ENCODE measurements at regions not wholly inside any gene's neighbourhood (a gene's known extent, or its start where the extent isn't known, plus 50 kb on each side); places are given as distances from the start of the nearest gene placed in this dataset.
"Not testable (repeated sequence)": the region's sequence is repeated elsewhere in the genome, so short reads cannot be mapped to it uniquely, and the experiment has no call there.

DNA sequence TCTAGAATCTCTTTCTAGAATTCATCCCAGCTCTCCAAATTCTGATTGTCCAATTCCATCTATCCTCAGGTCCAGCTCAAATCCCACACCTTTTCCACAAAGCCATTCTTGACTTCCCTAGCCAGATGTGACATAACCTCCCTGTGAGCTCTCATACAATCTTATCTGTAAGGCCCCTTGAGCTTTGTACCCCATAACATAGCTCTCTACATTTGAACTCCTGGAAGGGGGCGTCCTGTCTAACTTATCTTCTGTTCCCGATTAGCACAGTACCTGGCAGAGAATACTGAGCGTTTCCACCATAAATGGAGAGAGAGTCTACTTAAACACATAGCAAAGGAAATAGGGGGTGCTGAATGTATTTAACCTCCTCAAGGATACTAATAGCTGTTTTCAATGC lies 251.6 kb upstream of the RGMB start:
- DNase-seq: no peak

DNA sequence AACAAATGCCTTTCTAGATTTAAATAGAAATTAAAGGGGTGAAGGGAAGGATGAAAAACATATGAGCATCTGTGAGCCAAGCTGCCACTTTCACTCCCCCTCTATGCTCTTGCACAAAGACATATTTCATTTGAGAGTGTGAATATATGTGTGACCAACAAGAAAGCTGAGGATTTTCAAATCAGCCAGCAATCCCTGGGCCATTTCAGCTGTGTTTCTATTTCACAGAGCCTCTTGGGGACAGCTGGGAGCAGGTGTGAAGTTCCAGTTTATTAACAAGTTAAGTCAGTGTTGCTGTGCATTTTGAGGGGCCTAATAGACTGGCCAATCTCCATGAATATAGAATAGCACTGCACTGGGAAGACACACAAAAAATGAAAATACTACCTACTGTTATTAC lies 248.7 kb upstream of the RGMB start:
- no peak for DNase-seq

DNA sequence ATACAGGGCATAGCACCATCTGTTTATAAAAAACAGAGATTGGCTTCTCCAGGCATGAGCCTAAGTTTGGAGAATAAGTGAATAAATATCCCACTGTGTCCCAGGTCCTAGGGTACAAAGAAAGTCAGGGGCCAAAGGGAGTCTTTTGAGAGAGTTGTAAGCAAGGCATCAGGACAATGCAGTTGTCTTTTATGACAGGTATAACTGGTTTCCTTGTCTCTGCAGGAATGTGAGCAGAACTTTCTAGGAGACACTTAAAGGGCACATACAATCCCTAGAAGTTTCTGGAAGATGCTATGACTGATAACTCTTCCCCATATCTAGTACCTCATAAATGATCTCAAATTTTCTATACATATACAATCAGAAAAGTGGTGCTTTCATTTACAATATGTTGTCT lies 245.6 kb upstream of the RGMB start:
- no peak for DNase-seq

- DNase-seq: no peak
Observed at GRCh38 chr5:98529321-98529720, 244.1 kb upstream of the RGMB start.

GRCh38 chr5:98530224-98530623 lies 243.2 kb upstream of the RGMB start:
- no peak for DNase-seq

GRCh38 chr5:98535901-98536300 lies 237.6 kb upstream of the RGMB start:
- no peak for DNase-seq

DNA sequence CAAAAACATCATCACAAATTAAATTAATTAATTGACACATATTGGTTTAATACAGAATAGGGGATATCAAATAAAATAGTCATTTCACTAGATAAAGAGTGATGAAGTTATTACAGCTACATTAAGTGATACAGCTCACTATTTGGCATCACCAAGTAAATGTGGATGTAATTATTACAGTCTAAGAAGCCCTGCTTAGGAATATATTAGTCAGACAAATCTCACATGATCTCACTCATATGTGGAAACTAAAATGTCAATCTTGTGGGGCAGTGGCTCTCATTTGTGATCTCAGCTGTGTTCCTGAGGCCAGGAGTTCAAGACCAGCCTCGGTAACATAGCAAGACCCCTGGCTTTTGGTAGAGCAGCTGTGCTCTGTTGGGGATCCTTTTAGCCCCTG lies 233.4 kb upstream of the RGMB start:
- DNase-seq: no peak

DNA sequence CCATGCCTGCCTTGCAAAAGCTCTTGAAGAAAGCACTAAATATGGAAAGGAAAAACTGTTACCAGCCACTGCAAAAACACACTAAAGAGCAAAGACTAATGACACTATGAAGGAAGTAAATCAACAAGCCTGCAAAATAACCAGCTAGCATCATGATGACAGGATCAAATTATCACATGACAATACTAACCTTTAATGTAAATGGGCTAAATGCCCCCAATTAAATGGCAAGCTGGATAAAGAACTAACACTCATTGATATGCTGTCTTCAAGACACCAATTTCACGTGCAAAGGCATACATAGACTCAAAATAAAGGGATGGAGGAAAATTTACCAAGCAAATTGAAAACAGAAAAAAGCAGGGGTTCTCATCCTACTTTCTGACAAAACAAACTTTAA lies 231.8 kb upstream of the RGMB start:
- no peak for DNase-seq

- DNase-seq: no peak
Observed at GRCh38 chr5:98543490-98543889, 230.0 kb upstream of the RGMB start.

DNA sequence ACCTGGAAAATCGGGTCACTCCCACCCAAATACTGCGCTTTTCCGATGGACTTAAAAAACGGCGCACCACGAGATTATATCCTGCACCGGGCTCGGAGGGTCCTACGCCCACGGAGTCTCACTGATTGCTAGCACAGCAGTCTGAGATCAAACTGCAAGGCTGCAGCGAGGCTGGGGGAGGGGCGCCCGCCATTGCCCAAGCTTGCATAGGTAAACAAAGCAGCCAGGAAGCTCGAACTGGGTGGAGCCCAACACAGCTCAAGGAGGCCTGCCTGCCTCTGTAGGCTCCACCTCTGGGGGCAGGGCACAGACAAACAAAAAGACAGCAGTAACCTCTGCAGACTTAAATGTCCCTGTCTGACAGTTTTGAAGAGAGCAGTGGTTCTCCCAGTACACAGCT lies 226.5 kb upstream of the RGMB start:
- not testable (repeated sequence) for DNase-seq

DNA sequence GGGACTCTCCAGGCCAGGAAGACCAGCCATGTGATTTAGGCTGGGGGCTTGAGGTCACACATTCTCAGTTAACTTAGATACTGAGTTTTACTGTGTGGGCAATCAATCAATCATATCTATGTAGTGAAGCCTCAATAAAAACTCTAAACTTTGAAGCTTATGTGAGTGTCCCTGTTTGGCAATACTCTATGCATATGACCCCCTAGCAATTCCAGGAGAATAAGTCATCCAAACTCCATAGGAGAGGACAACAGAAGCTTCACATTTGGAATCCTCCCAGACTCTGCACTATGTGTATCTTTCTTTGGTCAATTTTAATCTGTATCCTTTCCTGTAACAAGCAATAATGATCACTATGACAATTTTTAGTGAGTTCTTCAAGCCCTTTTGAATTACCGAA lies 216.8 kb upstream of the RGMB start:
- no peak for DNase-seq

GRCh38 chr5:98557916-98558315 lies 215.5 kb upstream of the RGMB start:
- DNase-seq: no peak

DNA sequence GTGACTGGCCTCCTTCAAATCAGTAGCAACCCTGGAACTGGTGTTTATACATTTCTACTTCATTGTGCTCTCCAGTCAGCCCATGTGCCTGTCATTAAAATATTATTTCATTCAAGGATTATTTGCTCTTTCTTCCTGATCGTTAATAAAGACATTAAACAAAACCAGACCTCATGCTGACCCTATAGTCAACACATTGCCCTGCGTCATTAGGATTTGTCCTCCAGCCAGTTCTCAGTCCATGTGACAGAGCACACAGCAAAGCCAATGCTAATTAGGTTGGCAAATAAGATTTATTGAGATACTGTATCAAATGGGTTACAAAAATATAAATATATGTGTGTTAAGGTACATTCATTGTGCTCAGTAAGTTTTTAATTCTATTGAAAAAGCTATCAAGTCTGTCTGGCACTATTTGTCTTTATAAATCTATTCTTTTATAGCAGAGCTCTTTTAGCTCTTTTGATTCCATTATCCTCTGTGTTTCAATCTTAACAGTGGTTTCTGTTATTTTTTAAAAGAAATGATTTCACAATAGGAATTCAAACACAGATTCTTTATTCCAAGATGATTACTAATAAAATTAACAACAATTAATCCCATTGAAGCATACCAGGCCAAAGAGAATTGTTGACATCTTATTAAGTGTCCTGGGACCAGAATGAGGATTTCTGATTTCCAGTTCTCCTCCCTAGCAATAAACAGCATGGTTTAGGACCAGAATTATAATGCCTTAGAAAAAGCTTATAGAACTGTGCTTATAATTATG lies 209.4 kb upstream of the RGMB start:
- DNase-seq: no peak

DNA sequence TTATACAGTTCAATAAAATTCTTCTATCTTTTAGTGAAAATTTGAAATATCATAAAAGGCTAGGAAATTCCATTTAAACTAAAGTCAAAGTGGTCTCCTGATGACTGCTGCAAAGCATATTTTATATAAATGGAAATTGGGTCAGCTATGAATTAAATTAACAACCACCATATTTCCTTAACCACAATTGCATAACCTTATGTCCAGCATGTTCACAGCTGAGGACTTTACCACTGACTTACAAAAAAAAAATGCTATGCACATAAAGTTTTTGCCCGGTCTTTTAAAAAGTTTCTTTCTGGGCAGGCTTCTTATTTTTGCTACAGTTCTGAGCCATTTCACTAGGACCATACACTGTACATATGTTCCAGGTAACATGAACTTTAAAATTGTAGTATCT lies 208.6 kb upstream of the RGMB start:
- no peak for DNase-seq

DNA sequence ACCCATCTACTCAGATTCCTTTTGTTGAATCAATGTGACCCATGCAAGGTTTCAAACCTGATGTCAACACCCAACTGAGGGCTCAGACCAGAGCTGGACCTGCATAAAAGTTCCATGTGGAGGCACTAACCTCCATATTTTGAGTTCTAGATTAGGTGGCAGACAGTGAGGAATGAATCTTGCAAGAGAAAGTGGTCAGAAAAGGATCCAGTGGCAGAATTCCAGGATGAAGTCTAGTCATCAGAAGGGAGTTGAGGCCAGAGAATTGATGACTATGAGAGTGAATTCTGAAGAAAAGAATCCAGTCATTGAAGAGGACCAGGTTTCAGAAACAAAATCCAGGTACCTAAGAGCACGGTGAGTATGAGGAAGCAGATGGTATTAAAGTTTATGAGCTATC lies 205.1 kb upstream of the RGMB start:
- DNase-seq: no peak

- DNase-seq: no peak
Observed at GRCh38 chr5:98569288-98569687, 204.2 kb upstream of the RGMB start.

DNA sequence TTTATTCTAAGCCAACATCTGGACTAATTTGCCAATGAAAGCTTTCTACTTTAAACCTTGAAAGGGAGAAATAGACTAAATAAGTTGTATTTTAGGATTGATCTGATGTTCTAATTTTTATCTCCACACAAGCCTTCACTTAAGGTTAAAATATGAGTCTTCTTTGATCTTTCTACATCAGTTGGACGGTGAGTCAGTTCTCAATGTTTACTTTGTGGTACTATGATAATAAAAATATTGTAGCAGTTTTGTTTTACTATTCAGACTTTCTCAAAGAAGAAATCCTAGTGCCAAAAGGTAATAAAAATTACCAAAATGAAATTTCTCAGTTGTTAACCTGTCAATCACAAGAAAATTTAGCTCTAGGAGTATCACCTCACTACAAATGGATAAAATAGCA lies 203.5 kb upstream of the RGMB start:
- DNase-seq: no peak

DNA sequence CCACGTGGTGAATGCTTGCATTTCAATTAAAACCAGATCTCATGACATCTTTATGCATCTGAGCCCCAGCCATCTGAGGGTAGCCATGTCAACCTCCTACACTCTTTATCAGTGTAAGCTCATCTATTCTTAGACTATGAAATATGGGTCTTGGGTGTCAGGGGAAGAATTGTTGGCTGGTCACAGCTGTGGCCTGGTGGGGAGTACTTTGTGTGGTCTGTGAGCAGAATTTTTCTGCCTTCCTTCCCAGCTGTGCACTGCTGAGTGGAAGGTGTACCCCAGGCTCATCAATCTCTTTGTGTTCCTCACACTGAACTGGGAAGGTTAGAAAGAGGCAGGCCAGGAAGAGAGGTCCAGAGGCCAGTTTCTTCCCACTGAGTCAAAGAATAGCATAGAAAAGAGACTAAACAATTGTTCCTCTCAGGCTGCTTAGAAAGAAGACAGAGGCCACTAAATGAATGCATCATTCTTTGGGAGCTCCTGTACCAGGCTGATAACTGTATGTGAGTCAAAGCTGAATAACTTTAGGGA lies 202.7 kb upstream of the RGMB start:
- no peak for DNase-seq

- no peak for DNase-seq
Observed at GRCh38 chr5:98573834-98574320, 199.6 kb upstream of the RGMB start.

DNA sequence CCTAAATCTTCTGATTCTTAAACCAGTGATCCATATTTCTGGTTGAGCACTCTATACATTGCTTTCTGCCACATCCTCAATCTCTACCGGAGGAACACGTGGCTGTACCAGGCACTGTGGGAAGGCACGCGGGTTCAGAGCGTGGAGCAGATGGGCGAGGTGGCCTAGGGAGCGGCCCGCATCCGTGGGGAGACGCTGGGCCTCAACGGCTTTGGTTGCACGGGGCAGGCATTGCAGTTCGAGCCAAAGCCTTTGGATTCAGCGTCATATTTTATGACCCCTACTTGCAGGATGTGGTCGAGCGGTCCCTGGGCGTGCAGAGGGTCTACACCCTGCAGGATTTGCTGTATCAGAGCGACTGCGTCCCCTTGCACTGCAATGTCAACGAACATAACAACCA lies 197.2 kb upstream of the RGMB start:
- no peak for DNase-seq

- DNase-seq: no peak
Observed at GRCh38 chr5:98578438-98578837, 195.0 kb upstream of the RGMB start.

DNA sequence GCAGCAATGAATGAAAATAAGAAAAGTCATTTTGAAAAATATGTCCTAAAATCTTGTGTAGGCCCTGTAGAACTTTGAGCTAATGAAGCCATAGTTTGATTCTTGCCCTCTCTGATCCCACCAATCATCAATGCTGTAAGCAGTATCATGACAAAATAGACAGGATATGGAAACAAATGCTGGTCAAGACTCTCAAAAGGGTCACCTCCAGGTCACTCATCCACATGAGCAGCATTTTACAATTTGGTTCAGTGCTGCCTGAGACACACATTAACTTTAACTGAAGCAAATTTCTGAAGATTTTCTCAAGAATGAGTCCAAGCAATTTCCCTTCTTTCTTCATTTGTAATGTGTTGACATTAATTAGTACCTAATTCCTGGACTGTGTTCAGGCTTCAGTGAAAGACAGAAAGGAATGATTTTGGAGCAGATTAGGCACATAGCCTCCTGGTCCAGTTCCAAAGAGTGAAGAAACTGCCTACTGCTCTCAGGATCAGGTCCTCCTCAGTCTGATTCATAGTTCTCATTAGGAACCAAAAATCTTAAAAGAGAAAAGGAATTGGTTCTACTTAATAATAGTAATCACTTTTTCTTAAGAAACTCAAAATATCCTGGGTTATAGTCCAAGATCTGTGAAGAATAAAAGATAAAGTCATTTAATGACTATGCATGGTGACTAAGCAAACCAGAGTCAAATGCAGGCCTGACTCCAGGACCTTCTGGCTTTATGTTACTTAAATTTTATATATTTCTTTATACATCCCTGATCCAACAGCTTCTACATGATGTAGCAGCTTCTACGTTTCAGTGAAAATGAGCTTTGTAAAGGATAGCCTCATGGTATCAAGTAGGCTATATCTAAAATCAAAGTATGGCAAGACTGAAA lies 192.1 kb upstream of the RGMB start:
- no peak for DNase-seq

GRCh38 chr5:98583586-98583985 lies 189.9 kb upstream of the RGMB start:
- no peak for DNase-seq

Measured in NCI-H2029 (cell line).